ENCODE measurements at regions not wholly inside any gene's neighbourhood (a gene's known extent, or its start where the extent isn't known, plus 50 kb on each side); places are given as distances from the start of the nearest gene placed in this dataset.
A peak's percentile ranks its signal among the peaks of the same experiment; 100 is the strongest.

DNA sequence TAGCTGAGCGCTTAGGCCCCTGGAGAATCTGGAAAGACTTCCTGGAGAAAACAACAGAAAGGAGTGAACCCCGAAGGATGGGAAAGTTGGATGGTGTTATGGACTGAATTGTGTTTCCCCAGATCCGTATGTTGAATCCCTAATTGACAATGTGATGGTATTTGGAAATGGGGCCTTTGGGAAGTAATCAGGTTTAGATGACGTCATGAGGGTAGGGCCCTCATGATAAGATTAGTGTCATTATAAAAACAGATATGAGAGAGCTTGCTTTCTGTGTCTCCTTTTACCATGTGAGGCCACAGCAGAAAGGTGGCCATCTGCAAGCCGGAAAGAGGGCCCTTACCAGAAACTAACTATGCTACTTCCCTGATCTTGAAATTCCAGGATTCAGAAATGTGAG is 159.5 kb downstream of the QDPR start:
- H3K4me3 ChIP-seq (ENCODE audit: low read depth, low read length): no peak overlapping the region
- no peak for DNase-seq (ENCODE audit: low read depth)
- TF ChIP-seq CTCF (IDR thresholded peaks at IDR 0.05; ENCODE audit: insufficient read depth, low read depth, low read length, missing control alignments): no peak

- peak; percentile 43 for TF ChIP-seq CTCF (IDR thresholded peaks at IDR 0.05; ENCODE audit: insufficient read depth, low read depth, low read length, missing control alignments)
- peak; percentile 38 for DNase-seq (ENCODE audit: low read depth)
- no peak overlapping the region for H3K4me3 ChIP-seq (ENCODE audit: low read depth, low read length)
These were observed 164.4 kb downstream of the QDPR start for GRCh38 chr4:17347445-17347844.

- DNase-seq (ENCODE audit: low read depth): no peak
- TF ChIP-seq CTCF (IDR thresholded peaks at IDR 0.05; ENCODE audit: insufficient read depth, low read depth, low read length, missing control alignments): no peak
- no peak overlapping the region for H3K4me3 ChIP-seq (ENCODE audit: low read depth, low read length)
These were observed 172.5 kb downstream of the QDPR start for GRCh38 chr4:17339376-17339775.

- H3K4me3 ChIP-seq (ENCODE audit: low read depth, low read length): no peak overlapping the region
- DNase-seq (ENCODE audit: low read depth): no peak
- TF ChIP-seq CTCF (IDR thresholded peaks at IDR 0.05; ENCODE audit: insufficient read depth, low read depth, low read length, missing control alignments): no peak
These were observed 174.9 kb downstream of the QDPR start for GRCh38 chr4:17336986-17337385.

- TF ChIP-seq CTCF (IDR thresholded peaks at IDR 0.05; ENCODE audit: insufficient read depth, low read depth, low read length, missing control alignments): no peak
- DNase-seq (ENCODE audit: low read depth): peak; percentile 91
These were observed 175.3 kb downstream of the QDPR start for GRCh38 chr4:17336524-17336961.

DNA sequence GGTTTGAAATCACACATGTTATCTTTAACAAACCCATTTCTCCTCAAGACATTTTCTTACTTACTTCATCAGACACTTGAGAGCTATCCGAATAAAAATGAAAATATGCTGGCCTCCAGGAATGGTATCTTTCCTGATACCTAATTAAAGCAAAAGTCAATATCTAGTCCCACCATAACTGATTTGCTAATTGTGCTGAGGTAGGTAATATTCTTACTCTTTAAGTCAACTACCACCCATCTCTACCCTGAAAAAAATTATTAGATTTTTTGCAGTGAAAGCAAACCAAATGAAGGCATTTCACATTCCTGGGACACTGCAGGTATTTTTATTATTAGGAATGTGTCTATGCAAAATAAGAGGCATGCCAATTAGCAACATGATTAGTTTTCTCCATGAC is 175.8 kb downstream of the QDPR start:
- no peak overlapping the region for H3K4me3 ChIP-seq (ENCODE audit: low read depth, low read length)
- no peak for DNase-seq (ENCODE audit: low read depth)
- no peak for TF ChIP-seq CTCF (IDR thresholded peaks at IDR 0.05; ENCODE audit: insufficient read depth, low read depth, low read length, missing control alignments)

More at GRCh38 chr4:17336524-17336961, 175.3 kb downstream of the QDPR start:
- no peak overlapping the region for H3K4me3 ChIP-seq (ENCODE audit: low read depth, low read length)

DNA sequence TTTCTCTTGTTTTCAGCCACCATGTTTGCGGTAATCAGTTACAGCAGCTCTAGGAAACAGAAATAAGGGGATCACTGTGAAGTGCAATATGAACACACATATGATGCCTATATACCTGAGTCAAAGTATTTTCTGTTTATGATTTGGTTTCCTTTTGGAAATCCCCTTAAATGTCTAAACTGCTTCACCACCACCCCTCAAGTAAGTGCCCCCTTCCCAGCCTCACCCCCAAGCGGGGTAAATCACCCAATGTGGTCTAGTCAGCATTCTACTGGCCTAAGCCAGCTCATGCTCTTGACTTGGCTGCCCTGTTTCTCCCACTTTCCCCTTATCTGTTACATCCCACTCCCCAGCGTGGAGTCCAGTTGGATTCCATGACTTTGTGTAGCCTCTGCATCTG is 176.5 kb downstream of the QDPR start:
- DNase-seq (ENCODE audit: low read depth): peak; percentile 32
- no peak for TF ChIP-seq CTCF (IDR thresholded peaks at IDR 0.05; ENCODE audit: insufficient read depth, low read depth, low read length, missing control alignments)

More for the DNA sequence above, 176.5 kb downstream of the QDPR start:
- no peak overlapping the region for H3K4me3 ChIP-seq (ENCODE audit: low read depth, low read length)
